GM18511 (cell line): ENCODE measurements at regions not wholly inside any gene's neighbourhood (a gene's known extent, or its start where the extent isn't known, plus 50 kb on each side); places are given as distances from the start of the nearest gene placed in this dataset.

ENCODE experiments used
- ATAC-seq: cut with Tn5 transposase; IDR thresholded peaks from one replicate; pipeline ENCODE4 v1.9.1; 2021; ENCODE audit warnings: mild to moderate bottlenecking, moderate library complexity; ENCODE audit not compliant: unreplicated experiment

DNA sequence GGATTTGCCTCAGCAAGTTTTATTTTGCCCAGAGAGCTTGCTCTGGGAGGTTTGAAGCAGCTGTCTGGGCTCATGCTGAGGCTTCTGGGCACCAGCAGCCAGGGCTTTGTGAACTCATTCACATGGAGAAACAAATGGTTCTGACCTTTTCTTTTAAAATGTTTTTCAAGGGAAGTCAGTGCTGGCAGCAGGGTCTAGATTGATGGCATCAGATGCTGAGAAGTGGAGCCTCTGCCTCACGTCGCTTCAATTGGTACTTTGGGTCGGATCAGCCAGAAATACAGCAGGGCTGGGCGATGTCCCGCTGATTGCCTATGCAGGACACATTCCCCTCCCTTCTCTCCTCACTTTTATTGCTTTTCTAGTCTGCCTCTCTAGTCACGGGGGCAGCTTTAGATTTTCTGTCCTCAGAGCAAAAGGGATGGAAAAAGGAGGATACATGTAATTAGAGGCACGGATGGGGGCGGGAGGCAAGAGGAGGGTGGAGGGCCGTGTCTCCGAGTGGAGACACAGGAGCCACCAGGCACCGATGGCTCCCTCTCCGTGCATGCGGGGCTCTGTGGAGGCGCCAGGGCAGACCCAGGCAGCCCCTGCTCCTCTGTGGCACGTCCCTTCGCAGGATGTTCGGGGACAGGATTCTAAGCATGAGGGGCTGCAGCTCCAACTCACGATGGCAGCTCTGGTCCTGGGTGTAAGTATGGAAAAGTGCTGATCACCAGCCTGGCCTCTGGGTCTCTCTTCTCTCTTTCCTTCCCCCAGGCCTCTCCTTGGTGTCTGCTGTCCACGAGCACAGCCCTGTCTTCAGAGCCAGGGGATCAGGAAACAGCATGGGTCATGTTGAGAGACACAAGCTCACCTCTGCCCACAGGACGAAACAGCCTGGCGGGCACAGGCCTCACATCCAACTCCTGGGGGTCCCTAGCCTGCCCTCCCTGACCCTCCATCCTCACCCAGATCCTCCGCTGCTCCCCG lies 116.1 kb downstream of the FAM43A start:
- ATAC-seq, result no peak

DNA sequence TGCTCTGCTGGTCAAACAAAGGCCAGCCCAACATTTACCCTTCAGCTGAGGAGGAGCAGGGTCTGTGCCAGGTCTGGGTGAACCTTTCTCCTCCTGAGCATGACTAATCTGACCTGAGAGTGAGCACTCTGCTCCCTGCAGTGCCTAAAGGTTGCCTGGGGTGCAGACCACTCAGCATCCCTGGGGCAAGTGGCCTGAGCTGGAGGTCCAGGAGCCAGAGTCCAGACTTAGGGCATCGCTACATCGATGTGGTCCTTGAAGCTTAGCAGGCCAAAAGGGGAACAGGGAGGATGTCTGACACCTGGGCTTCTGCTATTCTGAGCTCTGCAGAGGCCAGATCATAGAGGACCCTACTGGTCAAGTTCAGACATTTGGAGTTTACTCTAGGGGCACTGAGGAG lies 119.1 kb downstream of the FAM43A start:
- no peak for ATAC-seq

- ATAC-seq, result no peak
These were observed 119.9 kb downstream of the FAM43A start for GRCh38 chr3:194805546-194805945.

GRCh38 chr3:194806991-194807630 lies 121.4 kb downstream of the FAM43A start:
- no peak for ATAC-seq

DNA sequence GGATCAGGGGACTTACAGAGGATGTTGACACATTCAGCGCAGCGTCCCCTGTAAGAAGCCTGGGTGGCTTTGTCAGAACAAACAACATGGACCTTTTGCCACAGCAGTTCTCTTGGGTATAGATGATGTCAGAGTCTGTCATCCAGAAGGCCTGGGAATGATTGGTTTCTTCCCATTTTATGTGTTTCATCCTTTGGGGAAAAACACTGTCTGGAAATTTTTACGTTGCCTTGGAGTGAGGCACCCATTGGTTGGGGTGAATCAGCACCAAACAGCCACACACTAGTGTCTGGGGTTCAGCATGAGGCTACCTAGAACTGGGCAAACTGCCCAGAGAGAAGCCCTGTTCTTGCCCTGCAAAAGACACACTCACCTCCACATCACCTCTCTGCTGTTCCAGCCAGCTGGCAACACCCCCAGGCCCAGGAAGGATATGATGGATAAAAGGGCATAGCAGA lies 123.0 kb downstream of the FAM43A start:
- ATAC-seq, result no peak

DNA sequence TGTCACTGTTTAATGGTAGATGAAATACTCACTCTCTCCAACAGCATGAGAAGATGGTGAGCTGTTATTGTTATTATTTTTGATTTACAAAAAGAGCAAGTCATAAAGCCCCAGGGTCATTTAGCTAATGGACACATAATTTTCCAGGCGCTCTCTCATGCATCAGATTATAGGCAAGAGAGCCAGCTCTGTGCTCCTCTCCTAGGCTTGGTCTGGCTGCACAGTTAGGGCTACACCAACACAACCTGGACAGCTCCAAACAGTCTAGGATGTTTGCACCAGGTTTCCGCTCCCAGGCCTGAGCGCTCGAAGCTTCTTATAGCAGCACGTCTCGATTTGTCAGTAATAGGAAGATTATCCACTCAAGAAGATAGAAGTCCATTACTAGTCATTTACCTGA lies 123.7 kb downstream of the FAM43A start:
- no peak for ATAC-seq

DNA sequence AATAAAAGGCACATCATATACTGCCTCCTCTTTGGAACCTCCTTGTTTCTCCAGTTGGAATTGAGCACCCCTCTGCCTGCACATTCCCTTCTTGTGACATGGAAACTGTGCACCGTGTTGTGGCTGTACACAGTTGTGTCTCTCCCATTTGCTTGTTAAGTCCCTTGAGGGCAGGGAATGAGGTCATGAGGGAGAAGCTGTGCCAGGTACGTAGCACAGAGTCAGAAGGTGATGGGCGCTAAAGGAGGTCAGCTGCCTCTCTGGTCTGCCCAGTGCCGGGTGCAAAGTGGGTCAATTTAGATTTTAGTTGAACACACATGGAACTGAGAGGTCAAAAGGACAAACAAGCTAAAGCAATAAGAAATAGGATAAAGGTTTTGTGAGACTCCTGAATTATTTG lies 124.4 kb downstream of the FAM43A start:
- no peak for ATAC-seq

- no peak for ATAC-seq
These were observed 125.4 kb downstream of the FAM43A start for GRCh38 chr3:194811118-194811517.

DNA sequence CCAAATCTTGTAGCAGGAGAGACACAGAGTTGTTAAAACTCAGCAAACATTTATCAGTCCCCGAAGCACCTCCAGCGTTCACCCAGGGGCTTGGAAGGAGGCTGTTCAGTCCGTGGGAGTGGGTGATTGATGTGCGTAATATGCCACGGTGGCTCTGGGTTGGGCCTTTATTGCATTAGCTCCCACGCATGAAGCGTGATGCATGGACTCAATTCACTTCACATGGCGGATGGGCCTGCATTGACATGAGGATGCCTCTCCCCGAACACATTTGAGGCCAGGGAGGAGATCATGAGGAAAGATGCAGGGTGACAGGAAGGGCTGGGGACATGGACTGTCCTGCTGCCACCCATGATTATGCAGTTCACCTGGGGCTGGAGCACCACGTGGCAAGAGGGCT lies 126.5 kb downstream of the FAM43A start:
- no peak for ATAC-seq

DNA sequence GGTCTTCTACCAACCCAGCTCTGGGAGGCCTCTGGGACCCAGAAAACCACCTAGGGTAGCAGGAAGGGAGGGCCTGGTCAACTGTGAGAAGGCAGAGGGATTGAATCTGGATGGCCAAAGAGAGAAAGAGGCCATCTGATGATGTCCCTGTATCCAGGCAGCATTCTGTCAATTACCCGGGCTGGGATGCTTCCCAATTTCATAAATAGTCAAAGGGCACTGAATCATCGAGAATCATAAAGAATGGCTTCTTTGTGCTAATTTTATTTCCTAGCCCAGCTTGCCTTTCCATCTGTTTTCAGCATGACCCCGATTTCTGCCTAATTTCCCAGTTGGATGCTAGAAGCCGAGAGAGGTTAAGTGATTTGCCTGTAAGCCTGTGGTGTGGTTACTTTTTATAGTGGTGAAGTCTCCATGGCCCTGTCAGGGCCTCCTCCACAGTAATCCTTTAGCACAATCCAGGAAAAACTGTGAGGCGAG lies 129.2 kb downstream of the FAM43A start:
- ATAC-seq, result no peak

GRCh38 chr3:194816748-194817591 lies 131.3 kb downstream of the FAM43A start:
- no peak for ATAC-seq

- ATAC-seq, result no peak
These were observed 131.9 kb downstream of the FAM43A start for GRCh38 chr3:194817592-194817930.

- ATAC-seq, result no peak
These were observed 132.3 kb downstream of the FAM43A start for GRCh38 chr3:194817936-194818335.

DNA sequence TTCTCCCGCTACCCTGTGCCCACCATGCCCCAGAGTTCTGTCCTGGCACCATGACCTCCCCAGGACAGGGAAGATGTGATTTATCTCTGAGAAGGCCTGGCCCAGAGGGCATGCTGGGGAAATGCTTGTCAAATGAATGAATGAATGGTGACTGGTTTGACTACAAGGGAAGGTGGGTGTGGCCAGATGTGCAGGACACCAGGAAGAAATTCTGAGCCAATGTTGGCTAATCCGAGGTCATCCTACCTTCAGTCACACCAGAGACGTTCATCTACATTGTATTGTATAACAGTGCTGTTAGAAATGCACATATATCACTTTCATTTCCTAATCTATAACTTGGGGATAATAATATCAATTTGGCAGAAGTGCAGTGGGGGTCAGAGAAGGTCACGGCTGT lies 138.4 kb downstream of the FAM43A start:
- ATAC-seq, result no peak

DNA sequence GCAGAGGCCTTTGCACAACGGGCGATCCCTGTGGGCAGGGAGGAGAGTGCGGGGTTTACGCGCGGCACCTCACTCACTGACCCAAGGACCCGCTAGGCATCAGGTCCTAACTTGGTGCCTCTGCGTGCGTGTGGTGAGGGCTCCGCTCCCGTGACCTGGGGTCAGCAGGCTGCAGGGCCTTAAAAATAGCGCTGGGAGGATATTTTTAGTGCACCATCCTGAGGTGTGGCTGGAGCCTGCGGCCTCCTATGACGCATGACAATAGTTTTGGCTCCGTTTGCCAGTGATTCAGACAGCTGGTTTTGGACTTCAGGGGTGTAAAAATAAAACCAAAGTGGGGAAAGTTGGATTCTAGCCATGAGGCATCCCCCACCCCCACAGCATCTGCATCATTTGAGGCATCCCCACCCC lies 139.0 kb downstream of the FAM43A start:
- no peak for ATAC-seq

DNA sequence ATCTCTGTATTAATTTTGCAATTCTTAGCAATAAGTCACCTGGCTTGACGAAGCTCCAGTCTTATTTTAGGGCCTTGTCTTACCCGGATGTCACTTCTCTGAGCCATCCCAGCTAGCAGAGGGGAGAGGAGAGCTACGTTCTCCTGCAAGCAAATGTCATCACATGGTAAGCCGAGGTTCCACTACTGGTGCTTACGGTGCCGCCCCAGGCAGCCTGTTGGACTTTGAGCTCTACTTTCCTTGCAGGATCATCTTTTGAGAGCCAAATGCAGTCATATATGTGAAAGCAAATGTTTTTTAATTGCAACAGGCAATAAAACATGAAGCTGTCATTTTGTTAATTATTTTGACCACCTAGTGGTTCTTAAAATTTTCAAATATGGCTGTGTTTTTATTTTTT lies 140.9 kb downstream of the FAM43A start:
- ATAC-seq, result no peak

DNA sequence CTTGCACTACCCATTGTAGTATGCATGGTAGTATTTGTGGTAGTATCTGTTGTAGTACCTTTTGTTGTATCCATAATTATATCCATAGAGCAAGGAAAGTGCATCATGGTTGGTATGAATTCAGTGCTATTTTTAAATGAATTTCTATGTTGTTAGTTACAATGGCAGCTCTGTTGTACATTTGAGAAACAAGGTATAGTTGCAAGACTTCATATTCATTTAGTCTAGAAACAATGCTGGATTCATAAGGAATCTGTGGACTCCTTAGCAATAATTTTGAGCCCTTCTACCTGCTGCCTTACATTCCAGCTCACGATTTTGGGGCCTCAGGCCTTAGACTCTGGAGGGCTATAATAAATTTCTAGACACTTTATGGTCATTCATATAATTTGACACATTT lies 141.8 kb downstream of the FAM43A start:
- no peak for ATAC-seq

GRCh38 chr3:194828116-194828515 lies 142.4 kb downstream of the FAM43A start:
- ATAC-seq, result no peak

DNA sequence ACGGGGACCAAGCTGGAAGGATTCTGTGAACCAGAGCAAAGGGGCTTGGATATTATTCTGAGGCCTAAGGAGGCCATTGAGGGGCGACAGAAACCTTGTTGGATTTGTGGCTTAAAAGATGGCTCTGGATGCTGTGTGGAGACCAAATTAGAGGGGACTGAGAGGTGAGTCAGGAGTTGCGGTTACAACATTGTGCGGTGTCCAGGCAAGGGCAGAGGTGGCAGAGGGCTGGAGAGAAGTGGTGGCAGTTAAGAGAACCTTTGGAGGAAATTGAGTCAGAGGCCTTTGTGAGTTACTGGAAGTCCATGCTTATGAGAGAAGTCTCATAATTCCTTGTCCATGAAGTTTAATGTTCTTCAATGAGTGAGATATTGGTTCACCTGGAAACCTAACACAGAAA lies 143.2 kb downstream of the FAM43A start:
- ATAC-seq, result no peak

- ATAC-seq, result no peak
These were observed 144.7 kb downstream of the FAM43A start for GRCh38 chr3:194830401-194830800.

- ATAC-seq, result no peak
These were observed 145.3 kb downstream of the FAM43A start for GRCh38 chr3:194830978-194831377.
